SKM-1 (cell line): ENCODE measurements at regions not wholly inside any gene's neighbourhood (a gene's known extent, or its start where the extent isn't known, plus 50 kb on each side); places are given as distances from the start of the nearest gene placed in this dataset.
"Not testable (repeated sequence)": the region's sequence is repeated elsewhere in the genome, so short reads cannot be mapped to it uniquely, and the experiment has no call there.

Source experiments
- DNase-seq: peaks from one replicate; lab custom pipeline; 2025; ENCODE audit not compliant: unreplicated experiment; lab: John Stamatoyannopoulos, UW

DNA sequence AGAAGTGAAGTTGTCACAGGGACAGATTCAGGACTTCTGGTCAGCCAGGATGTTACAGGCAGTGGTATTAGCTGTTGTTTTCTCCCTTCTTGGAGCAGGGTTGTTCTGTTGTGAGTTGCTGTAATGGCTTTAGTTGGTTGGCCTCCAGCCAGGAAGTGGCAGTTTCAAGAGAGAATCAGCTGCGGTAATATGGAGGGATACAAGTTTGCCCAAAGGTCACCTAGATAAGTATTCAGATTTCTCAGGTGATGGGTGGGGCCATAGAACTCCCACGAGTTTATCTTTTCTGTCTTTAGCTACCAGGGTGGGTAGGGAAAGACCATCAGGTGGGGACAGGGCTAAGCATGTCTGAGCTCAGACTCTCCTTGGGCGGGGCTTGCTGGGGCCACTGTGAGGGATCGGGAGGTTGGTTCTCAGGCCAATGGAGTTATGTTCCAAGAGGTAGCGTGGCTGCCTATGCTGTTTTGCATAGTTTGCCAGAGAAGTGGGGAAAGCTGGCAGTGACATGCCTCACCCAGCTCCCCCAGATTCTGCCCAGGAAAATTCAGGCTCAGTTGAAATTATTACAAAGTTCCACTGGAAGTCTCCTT, 640.4 kb upstream of the CHAC2 start:
- no peak for DNase-seq

- DNase-seq: no peak
These were observed 652.6 kb upstream of the CHAC2 start for GRCh38 chr2:53114991-53115390.

DNA sequence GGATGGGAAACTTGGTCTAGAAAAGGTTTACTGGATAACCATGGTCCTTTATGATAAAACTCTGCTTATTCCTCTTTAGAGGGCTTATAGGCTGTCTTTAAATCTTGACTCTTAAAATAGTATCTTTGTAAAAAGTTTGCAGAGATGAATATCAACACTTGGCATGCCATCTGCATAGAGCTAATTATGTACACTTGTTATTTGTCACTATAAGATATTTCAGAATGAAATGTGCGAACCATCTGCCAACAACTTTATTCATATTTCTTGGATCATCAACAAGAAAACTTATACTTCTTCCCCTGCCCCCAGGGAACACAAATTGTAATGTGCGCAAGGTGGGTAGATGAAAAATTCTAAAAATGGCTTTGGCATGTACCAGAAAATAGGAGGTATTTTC, 653.0 kb upstream of the CHAC2 start:
- no peak for DNase-seq

DNA sequence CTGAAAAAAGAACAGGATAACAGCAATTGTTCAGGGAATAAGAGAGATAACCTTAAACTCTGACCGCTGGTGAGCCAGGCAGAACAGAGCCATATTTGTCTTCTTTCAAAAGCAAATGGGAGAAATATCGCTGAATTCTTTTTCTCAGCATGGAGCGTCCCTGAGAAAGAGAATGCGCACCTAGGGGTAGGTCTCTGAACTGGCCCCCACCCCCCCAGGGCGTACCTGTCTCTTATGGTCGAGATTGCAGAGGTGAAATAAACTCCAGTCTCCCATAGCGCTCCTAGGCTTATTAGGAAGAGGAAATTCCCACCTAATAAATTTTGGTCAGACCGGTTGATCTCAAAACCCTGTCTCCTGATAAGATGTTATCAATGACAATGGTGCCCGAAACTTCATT, 655.2 kb upstream of the CHAC2 start:
- not testable (repeated sequence) for DNase-seq

DNA sequence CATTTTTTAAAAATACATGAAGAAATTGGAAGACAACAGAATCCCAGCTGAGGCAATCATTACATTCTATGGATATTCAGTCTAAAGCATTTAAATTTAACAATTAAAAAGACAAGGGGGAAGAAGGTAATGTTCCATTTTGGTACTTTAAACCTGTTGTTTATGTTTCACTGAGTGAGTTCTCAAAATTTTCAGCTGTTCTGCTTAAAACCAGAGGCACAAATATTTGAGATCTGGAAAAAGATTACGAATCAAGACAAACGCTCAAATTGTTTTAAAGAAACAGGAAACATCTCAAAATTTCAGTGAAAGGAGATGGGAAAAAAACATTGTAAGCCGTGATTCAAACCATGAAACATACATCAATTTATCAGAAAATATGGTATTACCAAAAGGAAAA, 656.2 kb upstream of the CHAC2 start:
- no peak for DNase-seq

- no peak for DNase-seq
These were observed 656.6 kb upstream of the CHAC2 start for GRCh38 chr2:53111004-53111403.

GRCh38 chr2:53108246-53108645, 659.4 kb upstream of the CHAC2 start:
- DNase-seq: no peak

DNA sequence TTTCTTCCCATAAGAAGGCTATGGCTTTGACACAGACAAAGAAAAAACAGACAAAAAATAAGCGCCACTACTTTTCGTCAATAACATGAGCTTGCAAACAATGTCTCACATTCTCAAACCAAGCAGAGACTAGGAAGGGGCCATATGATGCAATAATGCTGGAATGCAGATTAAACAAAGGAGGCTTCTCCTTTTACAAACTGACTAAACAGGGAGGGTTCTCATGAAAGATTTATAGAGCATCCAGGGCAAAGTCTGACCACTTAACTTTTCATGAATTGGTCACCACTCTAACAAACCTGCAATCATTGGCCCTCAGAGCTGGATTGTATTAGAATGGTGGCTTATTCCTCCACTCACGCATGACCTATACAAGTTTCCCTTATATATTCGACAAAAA, 663.3 kb upstream of the CHAC2 start:
- DNase-seq: no peak

GRCh38 chr2:53103679-53104078, 663.9 kb upstream of the CHAC2 start:
- no peak for DNase-seq

GRCh38 chr2:53098696-53099078, 668.9 kb upstream of the CHAC2 start:
- DNase-seq: no peak

- no peak for DNase-seq
These were observed 671.3 kb upstream of the CHAC2 start for GRCh38 chr2:53096351-53096750.

DNA sequence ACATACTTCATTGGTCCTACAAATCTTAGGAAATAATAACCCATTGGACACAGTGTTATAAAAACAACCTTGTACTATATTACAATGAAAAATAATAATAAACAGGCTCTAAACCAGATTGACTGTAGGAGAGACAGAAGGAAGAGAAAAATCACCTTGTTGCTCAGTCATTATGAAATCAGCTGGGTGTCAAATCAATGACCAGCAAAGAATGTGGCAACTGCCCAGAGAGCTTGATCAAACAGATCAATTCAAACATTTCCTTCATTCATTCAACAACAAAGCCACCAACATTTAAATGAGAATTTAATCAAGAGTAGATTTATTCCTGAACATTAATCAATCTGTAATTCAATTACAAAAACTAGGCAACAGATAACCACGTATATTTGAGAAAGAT, 671.9 kb upstream of the CHAC2 start:
- DNase-seq: no peak

DNA sequence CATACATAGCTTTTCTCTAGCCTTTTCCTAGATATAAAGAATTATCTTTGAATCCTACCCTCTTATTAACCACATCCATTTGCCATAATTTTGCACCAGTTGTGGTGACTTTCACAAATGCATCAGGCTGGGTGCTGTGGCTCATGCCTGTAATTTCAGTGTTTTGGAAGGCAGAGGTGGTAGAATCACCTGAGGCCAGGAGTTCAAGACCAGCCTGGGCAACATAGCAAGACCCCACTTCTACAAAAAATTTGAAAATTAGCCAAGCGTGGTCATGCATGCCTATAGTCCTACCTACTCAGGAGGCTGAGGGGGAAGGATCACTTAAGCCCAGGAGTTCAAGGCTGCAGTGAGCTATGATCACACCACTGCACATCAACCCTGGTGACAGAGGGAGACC, 672.4 kb upstream of the CHAC2 start:
- no peak for DNase-seq

- no peak for DNase-seq
These were observed 674.2 kb upstream of the CHAC2 start for GRCh38 chr2:53093355-53093754.

DNA sequence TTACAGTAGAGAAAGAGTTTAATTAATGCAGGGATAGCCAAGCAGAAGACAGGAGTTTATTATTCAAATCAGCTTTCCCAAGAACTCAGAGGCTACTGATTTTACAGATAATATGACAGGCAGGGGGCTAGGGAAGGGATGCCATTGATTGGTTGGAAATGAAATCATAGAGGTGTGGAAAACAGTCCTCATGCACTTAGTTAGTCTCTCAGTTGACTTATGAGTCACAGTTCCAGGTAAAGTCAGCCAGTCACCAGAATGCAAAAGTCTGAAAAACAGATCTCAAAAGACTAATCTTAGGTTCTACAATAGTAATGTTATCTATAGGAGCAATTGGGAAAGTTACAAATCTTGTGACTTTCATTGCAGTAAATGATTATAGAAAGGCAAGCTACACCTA, 676.4 kb upstream of the CHAC2 start:
- DNase-seq: no peak

GRCh38 chr2:53087874-53088461, 679.6 kb upstream of the CHAC2 start:
- DNase-seq: no peak

DNA sequence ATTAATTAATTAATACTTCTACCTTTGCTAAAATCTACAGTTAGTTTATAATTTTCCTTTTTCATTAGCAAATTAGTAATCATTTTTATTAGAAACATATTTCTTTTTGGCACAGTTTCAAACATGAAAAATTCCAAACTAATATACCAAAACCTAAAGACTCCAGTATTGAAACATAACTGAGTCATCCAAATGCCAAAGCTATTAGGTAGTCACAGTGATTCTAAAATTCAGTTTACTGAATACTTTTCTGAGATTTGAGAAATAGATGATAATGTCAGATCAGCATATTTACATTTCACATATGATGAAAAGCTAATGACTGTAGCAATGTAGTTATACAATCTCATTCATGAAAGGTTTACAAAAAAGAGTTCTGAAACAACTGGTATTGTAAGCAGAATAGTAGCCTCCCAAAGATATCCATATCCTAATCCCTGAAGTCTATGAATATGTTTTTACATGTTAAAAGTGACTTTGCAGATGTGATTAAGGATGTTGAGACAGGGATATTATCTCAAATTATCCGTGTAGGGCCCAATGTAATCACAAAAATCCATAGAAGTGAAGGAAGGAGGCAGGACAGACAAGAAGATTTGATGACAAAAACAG, 680.2 kb upstream of the CHAC2 start:
- no peak for DNase-seq

- DNase-seq: no peak
These were observed 690.2 kb upstream of the CHAC2 start for GRCh38 chr2:53077413-53077812.

DNA sequence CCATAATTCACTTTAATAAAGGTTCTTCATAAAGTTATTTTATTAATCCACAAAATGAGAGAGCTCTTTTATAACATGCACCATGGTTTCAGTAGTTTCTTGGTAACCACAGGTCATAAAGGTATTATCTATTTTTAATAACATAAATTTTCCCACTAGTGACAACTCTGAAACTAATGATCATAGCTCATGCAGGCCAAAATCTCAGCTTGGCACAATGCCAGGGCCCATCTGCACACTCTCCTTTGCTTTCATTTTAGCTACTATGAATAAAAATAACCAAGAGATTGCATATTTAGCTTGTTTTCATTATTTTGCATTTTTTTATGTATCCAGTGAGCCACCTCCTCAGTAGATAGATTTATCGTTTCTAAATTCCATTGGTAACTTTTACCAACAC, 691.8 kb upstream of the CHAC2 start:
- DNase-seq: no peak

DNA sequence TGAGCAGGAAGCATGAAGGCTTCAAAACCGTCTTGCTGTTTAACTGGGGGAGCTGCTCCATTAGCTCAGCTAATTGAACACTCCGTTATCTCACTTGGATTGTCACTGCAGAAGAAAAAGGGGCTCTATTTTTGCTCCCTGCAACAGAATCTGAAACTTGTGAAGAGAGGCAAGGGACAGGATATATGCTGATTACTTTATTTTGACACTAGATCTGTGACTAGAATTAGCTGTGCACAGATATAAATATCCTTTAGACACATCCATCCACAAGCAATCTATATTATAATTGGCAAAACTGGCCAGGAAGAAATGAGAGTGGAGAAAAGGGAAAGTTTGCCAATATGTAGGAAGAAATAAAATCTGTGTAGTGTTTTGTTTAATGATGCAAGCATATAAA, 700.1 kb upstream of the CHAC2 start:
- no peak for DNase-seq

GRCh38 chr2:53067056-53067455, 700.5 kb upstream of the CHAC2 start:
- no peak for DNase-seq

DNA sequence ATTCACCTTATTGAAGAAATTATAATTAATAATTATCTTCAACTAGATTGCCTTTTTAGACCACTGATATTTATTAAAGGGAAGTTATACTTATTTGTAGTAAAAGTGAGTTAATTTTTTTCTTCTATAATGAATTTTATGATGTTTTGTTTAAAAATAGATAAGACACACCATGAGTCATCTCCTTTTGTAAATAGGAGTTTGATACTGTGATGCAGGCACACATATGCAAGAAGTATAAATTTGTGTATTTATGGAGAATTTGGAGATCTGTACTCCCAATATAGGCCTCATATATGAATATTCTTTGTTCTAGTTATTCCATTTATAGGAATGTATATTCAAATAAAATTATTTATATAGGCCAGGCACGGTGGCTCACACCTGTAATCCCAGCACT, 703.5 kb upstream of the CHAC2 start:
- DNase-seq: no peak

DNA sequence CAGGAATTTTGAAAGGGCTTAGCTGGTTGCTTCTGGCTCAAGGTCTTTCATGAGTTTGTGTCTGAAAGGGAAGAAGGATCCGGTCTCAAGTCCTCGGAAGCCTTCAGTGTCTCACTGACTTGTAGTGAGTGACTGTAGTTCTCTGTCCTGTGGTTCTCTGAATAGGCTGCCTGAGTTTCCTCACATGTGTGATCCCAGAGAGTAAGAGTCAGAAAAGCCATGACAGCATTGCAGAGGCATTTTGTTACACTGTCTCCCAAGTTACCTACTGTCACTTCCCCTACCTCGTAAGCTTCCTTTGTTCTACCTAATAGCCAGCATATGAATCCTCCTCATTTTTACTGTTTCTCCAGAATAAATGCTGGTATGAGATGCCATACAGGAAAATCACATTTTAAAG, 709.1 kb upstream of the CHAC2 start:
- DNase-seq: no peak
